Astrocyte (in vitro differentiated cells and primary cell): ENCODE measurements at regions not wholly inside any gene's neighbourhood (a gene's known extent, or its start where the extent isn't known, plus 50 kb on each side); places are given as distances from the start of the nearest gene placed in this dataset.

ENCODE experiments used
- DNase-seq: peaks from one replicate; pipeline ENCODE4 v3.0.0-alpha.2; 2010; ENCODE audit warnings: low read depth
- FAIRE-seq: peaks from 2 replicates; lab custom pipeline; 2011; peaks lifted over from hg19 to GRCh38; lab: Jason Lieb, UNC
- H2AFZ ChIP-seq: 2 replicates; pipeline ENCODE4 v1.6.0; 2012; ENCODE audit warnings: low read depth, low read length, inconsistent platforms
- H3K27ac ChIP-seq: 2 replicates; pipeline ENCODE4 v1.5.1; 2011; ENCODE audit warnings: low read depth, low read length, inconsistent platforms
- H3K27me3 ChIP-seq: 2 replicates; pipeline ENCODE4 v1.6.0; 2011; ENCODE audit warnings: low read length, inconsistent platforms; ENCODE audit not compliant: insufficient read depth
- H3K36me3 ChIP-seq: 2 replicates; pipeline ENCODE4 v1.5.1; 2011; ENCODE audit warnings: low read length, inconsistent platforms; ENCODE audit not compliant: insufficient read depth
- H3K4me1 ChIP-seq: 2 replicates; pipeline ENCODE4 v1.5.1; 2011; ENCODE audit warnings: low read length, inconsistent platforms; ENCODE audit not compliant: insufficient read depth
- H3K4me2 ChIP-seq: 2 replicates; pipeline ENCODE4 v1.6.0; 2012; ENCODE audit warnings: low read length, inconsistent platforms
- H3K4me3 ChIP-seq: 2 replicates; pipeline ENCODE4 v1.5.1; 2011; ENCODE audit warnings: low read depth, mild to moderate bottlenecking, low read length, inconsistent platforms; ENCODE audit not compliant: insufficient read depth
- H3K79me2 ChIP-seq: 2 replicates; pipeline ENCODE4 v1.6.0; 2012; ENCODE audit warnings: mild to moderate bottlenecking, low read length, inconsistent platforms; ENCODE audit not compliant: insufficient read depth
- H3K9ac ChIP-seq: 2 replicates; pipeline ENCODE4 v1.6.0; 2012; ENCODE audit warnings: mild to moderate bottlenecking, low read length, inconsistent platforms
- H3K9me3 ChIP-seq: 2 replicates; pipeline ENCODE4 v1.5.1; 2012; ENCODE audit warnings: low read depth, mild to moderate bottlenecking, low read length, inconsistent platforms; ENCODE audit not compliant: insufficient read depth
- H4K20me1 ChIP-seq: 2 replicates; pipeline ENCODE4 v1.6.0; 2012; ENCODE audit warnings: low read length, inconsistent platforms; ENCODE audit not compliant: insufficient read depth
- H3K27ac Mint-ChIP-seq: one replicate; pipeline ENCODE4 v1.8.0; 2021; ENCODE audit warnings: mild to moderate bottlenecking, mixed read lengths; ENCODE audit not compliant: unreplicated experiment
- H3K27me3 Mint-ChIP-seq: one replicate; pipeline ENCODE4 v1.8.0; 2021; ENCODE audit warnings: low read depth, mixed read lengths; ENCODE audit not compliant: unreplicated experiment
- H3K36me3 Mint-ChIP-seq: one replicate; pipeline ENCODE4 v1.8.0; 2021; ENCODE audit warnings: low read depth, mixed read lengths; ENCODE audit not compliant: unreplicated experiment
- H3K4me1 Mint-ChIP-seq: one replicate; pipeline ENCODE4 v1.8.0; 2021; ENCODE audit warnings: low read depth, mixed read lengths; ENCODE audit not compliant: unreplicated experiment
- H3K4me3 Mint-ChIP-seq: one replicate; pipeline ENCODE4 v1.8.0; 2021; ENCODE audit warnings: mild to moderate bottlenecking, moderate library complexity, mixed read lengths; ENCODE audit not compliant: unreplicated experiment
- H3K9me3 Mint-ChIP-seq: one replicate; pipeline ENCODE4 v1.8.0; 2021; ENCODE audit warnings: mild to moderate bottlenecking, mixed read lengths; ENCODE audit not compliant: unreplicated experiment
- CTCF ChIP-seq: IDR thresholded peaks from 2 replicates; pipeline ENCODE4 v1.5.1; 2011; ENCODE audit warnings: low read depth, mild to moderate bottlenecking, inconsistent platforms, low read length, moderate library complexity; ENCODE audit not compliant: insufficient read depth
- EZH2 ChIP-seq: IDR thresholded peaks from 2 replicates; pipeline ENCODE4 v1.6.1; 2012; ENCODE audit warnings: mild to moderate bottlenecking, low read length, inconsistent platforms; ENCODE audit not compliant: insufficient read depth

DNA sequence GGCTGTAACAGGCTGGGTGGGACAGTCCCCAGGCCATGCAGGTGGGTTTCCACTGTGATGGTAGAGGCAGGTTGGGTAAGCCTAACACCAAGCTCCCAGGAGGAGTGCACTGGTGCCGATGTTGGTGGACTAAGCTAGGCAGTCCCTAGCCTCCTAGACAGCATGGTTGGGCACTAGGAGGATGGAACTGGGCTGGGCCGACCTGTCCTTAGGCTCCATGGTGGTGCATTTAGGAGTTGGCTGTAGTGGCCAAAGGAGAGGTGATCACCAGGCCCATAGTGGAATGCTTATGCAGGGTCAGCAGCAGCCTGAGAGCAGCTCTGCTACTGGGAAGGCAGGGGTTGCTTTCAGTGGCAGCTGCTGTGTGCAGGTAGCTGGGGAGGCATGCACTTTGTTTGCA, 247.7 kb upstream of the CNTNAP2 start:
- H3K4me3 Mint-ChIP-seq: no peak overlapping the region
- no peaks in the 10 kb centered on the region for H3K36me3 Mint-ChIP-seq
- H3K27me3 ChIP-seq: no peaks in the 10 kb centered on the region
- no peak overlapping the region for H3K4me2 ChIP-seq
- no peaks in the 10 kb centered on the region for H3K36me3 ChIP-seq
- H3K9me3 ChIP-seq: peaks cover 5% of the 10 kb centered on the region
- DNase-seq (no peak), FAIRE-seq (no peak)
- no peaks in the 10 kb centered on the region for H3K79me2 ChIP-seq
- peaks cover 1% of the 10 kb centered on the region for H3K9me3 Mint-ChIP-seq
- H3K27ac ChIP-seq: no peak overlapping the region
- H2AFZ ChIP-seq: no peak overlapping the region
- H4K20me1 ChIP-seq: no peaks in the 10 kb centered on the region
- no peaks in the 10 kb centered on the region for H3K4me1 Mint-ChIP-seq
- H3K9ac ChIP-seq: no peak overlapping the region
- no peak overlapping the region for H3K27ac Mint-ChIP-seq
- no peaks in the 10 kb centered on the region for H3K27me3 Mint-ChIP-seq
- no peaks in the 10 kb centered on the region for H3K4me1 ChIP-seq
- no peak for TF ChIP-seq CTCF
- no peak for TF ChIP-seq EZH2
- no peak overlapping the region for H3K4me3 ChIP-seq

DNA sequence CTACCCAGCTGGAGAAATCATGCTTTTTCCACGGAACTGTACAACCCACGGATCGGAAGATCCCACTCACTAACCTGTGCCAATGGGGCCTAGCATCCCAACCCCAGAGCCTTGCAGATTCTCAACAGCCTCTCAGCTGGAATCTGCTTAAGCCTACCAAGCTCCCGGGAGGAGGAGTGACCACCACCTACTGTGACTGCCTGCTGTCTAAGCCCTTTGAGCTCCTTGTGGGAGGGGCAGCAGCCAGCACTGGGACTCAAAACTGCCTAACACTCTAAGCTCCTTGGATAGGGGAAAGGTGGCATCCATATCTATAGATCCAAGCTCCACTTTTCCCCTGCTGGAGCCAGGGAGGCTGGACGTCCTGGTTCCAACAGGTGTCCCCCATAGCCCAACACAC, 254.4 kb upstream of the CNTNAP2 start:
- peaks cover 4% of the 10 kb centered on the region for H3K9me3 Mint-ChIP-seq
- FAIRE-seq: no peak
- no peaks in the 10 kb centered on the region for H3K4me1 Mint-ChIP-seq

More for the DNA sequence above, 254.4 kb upstream of the CNTNAP2 start:
- no peak overlapping the region for H3K4me2 ChIP-seq
- H3K27ac ChIP-seq: no peak overlapping the region
- no peak overlapping the region for H3K9ac ChIP-seq
- H3K27me3 Mint-ChIP-seq: no peaks in the 10 kb centered on the region
- no peaks in the 10 kb centered on the region for H3K36me3 Mint-ChIP-seq
- H3K27ac Mint-ChIP-seq: no peak overlapping the region
- H2AFZ ChIP-seq: no peak overlapping the region
- TF ChIP-seq CTCF (no peak), EZH2 (no peak)
- no peaks in the 10 kb centered on the region for H3K9me3 ChIP-seq
- H4K20me1 ChIP-seq: no peaks in the 10 kb centered on the region
- DNase-seq: no peak
- no peaks in the 10 kb centered on the region for H3K79me2 ChIP-seq
- H3K36me3 ChIP-seq: no peaks in the 10 kb centered on the region
- no peak overlapping the region for H3K4me3 Mint-ChIP-seq
- no peak overlapping the region for H3K4me3 ChIP-seq
- H3K27me3 ChIP-seq: no peaks in the 10 kb centered on the region
- no peaks in the 10 kb centered on the region for H3K4me1 ChIP-seq
